ENCODE measurements at regions not wholly inside any gene's neighbourhood (a gene's known extent, or its start where the extent isn't known, plus 50 kb on each side); places are given as distances from the start of the nearest gene placed in this dataset.
A peak's percentile ranks its signal among the peaks of the same experiment; 100 is the strongest.

DNA sequence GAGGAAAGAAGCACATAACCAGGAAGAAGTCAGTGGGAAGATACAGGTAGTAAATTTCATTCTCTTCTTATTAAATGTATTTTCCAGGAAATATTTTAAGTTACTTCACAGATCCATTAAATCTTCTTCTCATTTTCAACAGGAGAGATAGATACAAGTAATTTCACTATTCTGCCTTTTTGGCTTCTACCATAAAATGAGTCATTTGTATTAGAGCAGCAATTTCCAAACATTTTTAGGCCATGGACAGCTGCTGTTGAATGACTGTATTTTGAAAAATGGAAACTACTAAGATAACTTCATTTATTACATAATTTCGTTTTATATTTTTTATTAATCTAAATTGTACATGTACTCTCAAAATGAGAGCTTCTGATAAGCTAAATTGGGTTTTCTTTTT, 809.6 kb upstream of the API5 start:
- no peak for DNase-seq (ENCODE audit: low read depth)
- no peak overlapping the region for H3K4me3 ChIP-seq (ENCODE audit: low read depth, low read length)

DNA sequence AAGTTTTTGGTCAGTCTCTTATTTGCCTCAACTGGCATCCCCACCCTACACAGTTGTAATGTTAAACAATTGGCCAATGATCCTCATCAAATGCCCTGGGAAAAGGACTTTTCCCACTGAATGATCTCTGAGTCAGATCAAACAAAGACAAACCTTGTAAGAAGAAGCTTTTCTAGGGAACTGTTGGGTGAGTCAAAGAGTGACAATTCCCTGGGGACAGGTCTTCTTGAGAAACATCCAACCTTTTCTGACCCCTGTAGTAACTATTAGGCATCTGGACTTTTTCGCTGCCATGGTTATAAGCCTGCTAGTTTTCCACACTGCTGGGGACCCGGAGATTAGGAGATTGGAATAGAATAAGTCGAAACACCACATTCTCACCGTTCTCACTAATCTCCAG, 789.8 kb upstream of the API5 start:
- DNase-seq (ENCODE audit: low read depth): peak; percentile 70
- H3K4me3 ChIP-seq (ENCODE audit: low read depth, low read length): no peak overlapping the region

DNA sequence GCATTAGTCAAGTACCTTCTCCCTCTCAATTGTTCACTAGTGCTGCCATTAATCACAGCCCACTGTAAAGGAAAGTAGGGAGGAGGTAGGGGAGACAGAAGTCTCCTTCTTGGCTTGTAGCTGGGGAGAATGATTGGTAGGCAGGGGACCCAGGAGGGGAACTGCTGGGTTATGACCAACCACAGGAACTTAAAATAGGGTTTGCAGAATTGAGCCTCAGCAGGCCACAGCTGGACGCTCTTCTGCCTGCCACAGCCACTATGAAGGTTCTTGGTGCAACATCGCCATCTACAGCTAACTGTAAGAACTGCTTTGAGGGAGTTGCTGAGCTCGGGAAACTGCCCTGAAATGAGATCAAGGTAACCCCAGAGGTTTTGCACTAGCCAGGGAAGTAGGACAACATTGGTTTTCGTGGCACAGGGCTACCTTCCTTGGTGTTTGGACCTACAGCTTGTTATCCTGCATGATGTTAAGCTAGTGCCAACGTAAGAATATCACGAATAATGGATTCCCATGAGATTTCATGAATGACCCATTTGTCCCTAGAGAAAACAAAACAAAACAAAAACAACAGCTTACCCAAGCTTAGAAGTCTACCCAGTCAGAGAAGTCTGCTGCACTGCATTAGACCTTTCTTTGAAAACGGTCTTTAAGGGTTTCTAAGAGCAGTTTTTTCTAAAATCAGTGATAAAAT, 787.1 kb upstream of the API5 start:
- no peak overlapping the region for H3K4me3 ChIP-seq (ENCODE audit: low read depth, low read length)
- DNase-seq (ENCODE audit: low read depth): peak; percentile 17

DNA sequence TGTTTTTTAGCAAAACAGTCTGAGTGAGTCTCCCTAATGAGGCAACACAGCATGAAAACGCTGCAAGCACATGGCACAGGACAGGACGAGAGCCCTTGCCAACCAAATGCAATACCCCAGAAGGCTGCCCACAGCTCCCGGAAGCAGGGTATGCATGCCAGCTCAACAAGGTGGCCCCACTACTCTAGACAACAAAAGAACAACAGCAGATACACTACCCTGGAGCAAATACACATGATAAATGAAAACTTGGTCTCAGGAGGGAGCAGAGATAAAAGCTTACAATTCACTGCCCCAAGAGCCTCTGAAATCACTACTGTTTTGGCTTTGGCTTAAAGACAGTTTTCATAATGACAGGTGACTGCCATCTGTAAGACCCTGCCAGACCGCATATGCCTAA, 785.4 kb upstream of the API5 start:
- H3K4me3 ChIP-seq (ENCODE audit: low read depth, low read length): no peak overlapping the region
- DNase-seq (ENCODE audit: low read depth): no peak

DNA sequence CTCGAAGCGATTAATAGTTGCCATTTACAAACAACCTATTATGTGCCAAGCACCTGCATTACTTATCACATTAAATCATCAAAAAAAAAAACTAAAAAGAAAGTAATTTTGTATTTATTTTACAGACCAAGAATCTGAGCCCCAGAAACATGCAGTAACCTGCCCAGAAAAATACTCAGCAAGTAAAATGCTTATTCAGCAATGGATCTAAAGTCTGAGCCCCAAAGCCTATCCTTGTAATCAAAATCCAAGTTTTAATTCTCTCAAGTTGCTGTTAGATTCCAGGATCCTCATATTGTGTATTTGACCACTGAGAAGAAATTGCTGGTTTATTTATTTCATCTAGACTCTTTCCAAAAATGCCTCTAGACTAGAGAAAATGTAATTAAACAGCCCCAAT, 783.3 kb upstream of the API5 start:
- no peak overlapping the region for H3K4me3 ChIP-seq (ENCODE audit: low read depth, low read length)
- no peak for DNase-seq (ENCODE audit: low read depth)

DNA sequence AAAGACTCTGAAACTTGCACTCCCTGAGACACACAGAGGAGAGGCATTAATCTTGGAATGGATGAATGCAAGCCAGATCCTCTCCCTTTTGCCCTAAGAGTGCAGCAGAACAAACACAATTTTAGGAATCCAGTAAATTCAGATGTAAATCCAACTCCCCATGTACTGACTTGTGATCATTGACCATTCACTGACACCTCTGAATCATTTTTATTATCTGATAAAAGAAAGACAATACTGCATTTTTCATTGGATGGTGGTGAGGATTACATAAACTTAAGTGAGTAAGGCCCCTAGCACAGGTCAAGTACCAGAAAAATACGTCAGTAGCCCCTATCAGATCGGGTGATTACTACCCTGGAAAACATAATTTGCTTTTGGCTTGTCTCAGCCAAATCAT, 782.9 kb upstream of the API5 start:
- DNase-seq (ENCODE audit: low read depth): no peak
- no peak overlapping the region for H3K4me3 ChIP-seq (ENCODE audit: low read depth, low read length)

DNA sequence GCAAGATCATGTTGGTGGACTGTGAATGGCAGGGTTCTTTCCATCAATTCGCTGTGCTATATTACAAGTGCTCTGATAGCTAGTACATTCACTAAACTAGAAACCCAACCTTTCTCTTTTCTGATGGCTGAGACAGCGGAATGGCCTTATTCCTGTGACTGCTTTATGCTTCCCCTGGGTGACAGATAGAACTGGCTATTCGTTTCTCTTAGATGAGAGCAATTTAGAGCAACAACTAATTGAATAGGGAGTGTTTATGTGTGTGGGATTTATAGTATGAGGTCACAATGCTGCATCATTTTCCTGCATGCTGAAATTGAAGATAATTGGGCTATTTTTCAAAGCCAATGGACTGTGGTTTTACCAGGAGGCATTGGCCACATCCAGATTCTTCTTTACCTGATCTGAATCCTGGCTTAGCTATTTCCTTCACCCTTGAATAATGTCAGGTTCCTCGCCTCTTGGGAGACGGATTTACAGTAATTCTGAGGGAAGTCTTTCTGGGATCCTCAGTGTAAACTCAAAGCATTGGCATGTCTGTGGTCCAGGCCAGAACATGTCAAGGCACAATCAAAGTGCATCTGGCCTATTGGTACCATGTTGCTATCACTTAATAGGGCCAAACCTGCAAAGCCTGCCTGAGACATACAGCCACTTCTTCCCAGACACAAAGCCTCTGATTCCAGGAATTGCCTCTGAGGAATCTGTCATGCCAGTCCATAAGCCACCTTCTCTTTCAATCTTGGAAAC, 775.0 kb upstream of the API5 start:
- H3K4me3 ChIP-seq (ENCODE audit: low read depth, low read length): no peak overlapping the region
- DNase-seq (ENCODE audit: low read depth): no peak

DNA sequence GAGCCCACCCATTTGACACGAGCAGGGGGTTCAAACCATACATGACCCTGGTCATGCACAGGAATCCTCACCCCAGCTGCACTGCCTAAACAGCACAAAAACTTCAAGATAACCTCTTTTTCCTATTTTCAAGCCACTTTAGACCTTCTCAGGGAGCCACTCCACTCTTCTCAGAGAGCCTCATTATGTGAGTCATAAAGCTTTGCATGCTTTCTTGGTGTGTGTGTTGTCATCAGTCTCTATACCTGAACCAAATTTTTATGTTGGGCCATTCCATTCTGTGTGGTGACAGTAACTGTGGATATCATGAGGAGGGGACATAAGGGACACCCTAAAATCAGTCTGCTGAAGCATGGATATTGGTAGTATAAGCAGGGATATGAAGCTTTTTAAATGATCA, 769.5 kb upstream of the API5 start:
- H3K4me3 ChIP-seq (ENCODE audit: low read depth, low read length): no peak overlapping the region
- no peak for DNase-seq (ENCODE audit: low read depth)

DNA sequence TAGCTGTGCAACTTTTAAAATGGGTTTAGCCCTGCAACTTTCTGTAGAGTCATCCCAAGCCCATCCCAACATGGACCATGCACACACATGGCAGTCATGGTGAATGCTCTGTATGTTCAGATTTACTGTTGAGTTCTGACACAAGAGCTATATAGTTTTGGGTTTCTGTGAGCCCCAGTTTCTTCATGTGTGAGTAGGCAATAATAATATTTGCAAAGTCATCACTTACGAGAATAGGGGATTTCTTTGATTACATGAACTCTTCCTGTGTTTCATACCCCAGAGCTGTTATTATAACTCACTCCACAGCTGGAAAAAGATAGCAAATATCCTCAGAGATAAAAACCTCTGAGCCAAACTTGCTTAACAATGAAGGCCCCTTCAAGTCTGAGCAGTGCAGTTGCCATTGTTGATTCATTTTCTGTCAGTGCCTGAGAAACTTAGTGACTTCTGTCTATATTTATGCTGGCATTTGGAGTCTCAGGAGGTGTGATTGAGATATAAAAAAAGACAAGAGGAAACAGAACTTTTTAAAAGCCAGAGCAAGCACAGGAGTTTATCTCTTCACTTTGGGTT, 767.9 kb upstream of the API5 start:
- no peak for DNase-seq (ENCODE audit: low read depth)

DNA sequence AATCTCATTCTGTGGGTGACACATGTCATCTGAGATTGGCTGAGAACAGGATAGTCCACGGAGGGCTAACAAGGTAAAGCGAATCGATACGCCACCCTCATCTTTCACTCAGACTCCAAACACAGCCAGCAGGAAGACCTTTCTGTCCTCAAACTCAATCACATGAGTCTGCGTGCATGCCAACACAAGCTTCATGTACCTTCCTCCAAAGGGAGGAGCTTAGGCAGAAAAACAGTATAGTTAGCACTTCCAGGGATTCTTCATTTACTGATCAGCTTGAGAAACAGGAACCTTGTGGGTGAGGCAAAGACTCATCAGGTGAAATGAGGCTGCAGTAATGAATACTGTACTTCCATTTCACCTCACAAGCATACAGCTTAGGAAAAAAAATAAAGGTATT, 767.1 kb upstream of the API5 start:
- H3K4me3 ChIP-seq (ENCODE audit: low read depth, low read length): no peak overlapping the region
- DNase-seq (ENCODE audit: low read depth): no peak

More for the DNA sequence above, 767.9 kb upstream of the API5 start:
- no peak overlapping the region for H3K4me3 ChIP-seq (ENCODE audit: low read depth, low read length)

DNA sequence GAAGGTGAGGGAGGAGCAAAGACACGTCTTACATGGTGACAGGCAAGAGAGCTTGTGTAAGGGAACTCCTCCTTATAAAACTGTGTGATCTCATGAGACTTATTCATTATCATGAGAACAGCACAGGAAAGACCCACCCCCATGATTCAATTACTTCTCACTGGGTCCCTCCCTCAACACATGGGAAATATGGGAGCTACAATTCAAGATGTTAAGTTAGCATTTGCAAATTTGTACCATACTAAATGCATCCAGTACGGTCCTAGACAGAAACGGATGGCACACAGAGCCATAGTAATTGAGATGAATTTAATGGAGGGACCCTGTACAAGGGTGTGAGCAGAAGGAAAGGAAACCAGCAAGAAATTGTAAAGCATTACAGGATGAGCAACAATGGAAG, 765.8 kb upstream of the API5 start:
- H3K4me3 ChIP-seq (ENCODE audit: low read depth, low read length): no peak overlapping the region
- no peak for DNase-seq (ENCODE audit: low read depth)

DNA sequence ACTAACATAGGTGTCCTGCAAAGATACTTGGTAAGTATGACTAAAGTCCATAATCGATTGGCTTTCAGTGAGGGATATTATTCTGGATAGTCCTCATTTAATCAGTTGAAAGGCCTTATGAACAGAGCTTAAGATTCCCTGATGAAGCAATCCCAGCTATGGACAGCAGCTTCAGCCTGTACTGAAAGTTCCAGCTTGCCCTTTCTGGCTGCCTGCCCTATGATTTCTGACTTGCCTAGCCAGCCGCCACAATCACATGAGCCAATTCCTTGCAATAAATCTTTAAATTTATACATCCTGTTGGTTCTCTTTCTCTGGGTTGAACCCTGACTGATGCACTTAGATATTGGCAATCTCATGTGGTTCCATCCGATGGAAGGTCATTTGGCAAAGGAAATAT, 759.0 kb upstream of the API5 start:
- DNase-seq (ENCODE audit: low read depth): no peak
- no peak overlapping the region for H3K4me3 ChIP-seq (ENCODE audit: low read depth, low read length)

DNA sequence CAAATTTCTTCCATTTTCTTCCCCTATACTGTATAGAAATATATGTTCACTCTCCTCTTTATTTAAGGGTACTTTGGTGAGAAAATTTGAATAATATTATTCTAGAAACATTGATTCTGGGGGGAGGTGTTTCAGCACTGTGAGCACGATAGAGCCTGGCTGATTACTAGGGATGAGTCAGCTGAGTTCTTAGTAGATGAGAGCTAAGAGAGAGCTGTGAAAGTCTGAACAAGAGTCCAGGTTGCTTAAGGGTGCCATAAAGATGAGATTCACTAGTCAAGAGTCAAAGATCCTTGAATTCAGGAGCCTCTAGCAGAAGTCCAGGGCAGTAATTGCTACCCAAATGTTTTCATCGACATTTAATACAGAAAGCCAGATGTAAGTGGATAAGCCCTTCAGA, 756.6 kb upstream of the API5 start:
- no peak overlapping the region for H3K4me3 ChIP-seq (ENCODE audit: low read depth, low read length)
- no peak for DNase-seq (ENCODE audit: low read depth)

DNA sequence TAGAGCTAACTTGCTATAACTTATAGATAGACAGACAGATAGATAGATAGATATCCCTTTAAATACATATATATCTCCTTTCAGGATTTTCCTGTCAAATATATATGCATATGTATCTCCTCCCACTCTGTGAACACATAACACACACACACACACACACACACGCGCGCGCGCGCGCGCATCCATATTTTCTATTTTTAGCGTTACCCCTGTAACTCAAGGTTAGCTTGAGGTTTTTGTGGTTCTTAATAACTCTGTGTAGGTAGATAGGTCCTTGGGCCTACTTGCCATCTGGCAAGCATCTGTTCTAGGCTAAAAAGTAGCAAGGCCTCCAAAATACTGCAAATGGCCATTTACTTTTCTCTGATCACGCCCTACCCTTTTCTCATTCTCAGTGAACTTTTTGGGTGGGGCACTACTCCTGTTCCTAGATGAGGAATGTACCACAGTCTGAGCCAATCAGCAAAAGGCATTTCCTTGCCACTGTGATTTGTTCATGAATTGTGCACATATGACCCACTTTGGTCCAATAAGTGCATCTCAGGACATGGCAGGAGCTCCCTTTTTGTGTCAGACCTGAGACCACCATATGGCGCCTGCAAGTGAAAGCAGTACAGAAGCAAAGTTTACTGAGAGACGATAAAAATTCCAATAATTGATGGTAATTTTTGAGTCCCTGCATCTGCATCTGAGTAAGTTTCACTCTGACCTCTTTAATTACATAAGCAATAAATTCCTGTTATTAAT, 740.5 kb upstream of the API5 start:
- no peak overlapping the region for H3K4me3 ChIP-seq (ENCODE audit: low read depth, low read length)
- DNase-seq (ENCODE audit: low read depth): no peak

DNA sequence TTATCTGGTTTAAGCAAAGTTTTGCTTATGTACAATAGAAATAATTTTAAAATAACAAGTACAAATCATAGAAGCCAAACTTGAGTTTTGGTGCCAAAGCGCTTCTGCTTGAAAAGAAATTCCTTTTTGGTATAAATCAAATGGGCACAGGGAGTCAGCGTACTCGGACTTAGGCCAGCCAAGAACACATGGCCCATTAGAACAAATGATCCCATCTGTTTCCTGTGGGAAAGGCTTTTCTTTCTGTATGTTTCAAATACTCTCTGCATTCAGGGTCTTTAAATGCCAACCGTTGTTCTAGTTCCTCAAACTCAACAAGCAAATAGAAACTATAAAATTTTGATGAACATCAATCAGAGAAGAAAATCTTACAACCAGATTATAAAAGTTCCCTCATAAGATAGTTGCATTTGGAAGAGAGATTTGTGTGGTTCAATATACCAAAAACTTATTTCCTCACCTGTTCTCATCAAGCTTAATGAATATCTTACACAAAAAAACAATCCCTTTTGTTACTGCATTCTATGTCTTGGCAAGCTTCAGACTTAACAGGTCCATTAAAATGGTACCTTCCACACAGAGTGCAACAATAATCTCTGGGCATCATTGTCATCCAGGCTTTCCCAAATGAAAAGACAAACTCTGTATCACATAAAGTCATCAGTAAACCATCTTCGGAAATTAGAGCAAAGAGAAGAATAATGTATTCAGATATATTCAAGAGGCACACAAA, 739.8 kb upstream of the API5 start:
- DNase-seq (ENCODE audit: low read depth): no peak
- H3K4me3 ChIP-seq (ENCODE audit: low read depth, low read length): no peak overlapping the region

DNA sequence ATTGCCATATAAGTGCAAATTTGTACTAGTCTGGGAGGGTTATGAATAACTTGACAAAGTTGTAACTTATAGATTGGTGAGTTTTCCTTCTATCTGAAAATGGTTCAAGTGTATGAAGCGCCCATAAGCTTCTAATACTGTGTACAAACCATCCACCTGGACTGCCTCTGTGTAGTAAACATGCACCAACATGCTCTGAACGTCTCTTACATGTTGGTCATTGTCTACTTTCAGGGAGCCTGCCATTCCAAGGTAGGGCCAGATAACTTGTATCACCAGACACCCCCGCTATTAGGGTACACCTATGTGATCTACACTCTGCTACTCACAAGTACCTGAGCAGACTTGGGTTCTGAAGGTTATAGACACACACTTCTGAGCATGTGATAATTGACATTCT, 735.5 kb upstream of the API5 start:
- no peak for DNase-seq (ENCODE audit: low read depth)
- H3K4me3 ChIP-seq (ENCODE audit: low read depth, low read length): no peak overlapping the region

DNA sequence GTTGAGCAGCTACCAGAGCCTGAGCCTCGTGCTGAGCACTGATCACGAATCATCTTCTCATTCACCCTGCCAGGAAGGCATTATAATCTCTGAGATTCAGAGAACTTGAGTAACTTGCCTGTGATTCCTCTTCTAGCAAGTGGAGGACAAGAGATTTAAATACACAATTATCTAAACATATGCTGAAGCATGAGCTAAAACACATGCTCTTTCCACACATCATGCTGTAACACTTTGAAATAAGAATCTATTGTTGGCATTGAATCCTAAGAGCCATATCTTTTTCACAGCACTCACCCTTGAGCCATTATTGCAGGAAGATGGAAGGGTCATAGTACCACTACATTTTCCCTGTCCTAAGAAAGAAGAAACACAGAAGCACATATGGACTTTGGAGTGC, 722.5 kb upstream of the API5 start:
- DNase-seq (ENCODE audit: low read depth): no peak
- no peak overlapping the region for H3K4me3 ChIP-seq (ENCODE audit: low read depth, low read length)

DNA sequence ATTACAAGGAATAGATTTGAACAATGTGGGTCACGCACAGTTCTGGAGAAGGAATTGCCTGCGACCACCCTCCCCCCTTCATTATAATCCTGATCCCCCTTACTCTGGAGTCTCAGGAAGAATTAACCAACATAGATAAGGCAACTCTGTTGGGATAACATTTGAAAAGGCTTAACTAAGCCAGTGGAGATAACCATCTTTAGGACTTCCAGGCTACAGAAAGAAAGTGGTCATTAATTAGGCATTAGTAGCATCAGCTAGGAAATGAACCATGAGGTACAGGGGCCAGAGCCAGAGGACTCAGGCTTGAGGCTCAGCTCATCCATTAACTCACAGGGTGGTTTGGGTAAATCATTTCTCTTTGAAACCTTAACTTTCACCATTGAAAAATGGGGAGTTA, 720.0 kb upstream of the API5 start:
- DNase-seq (ENCODE audit: low read depth): no peak
- H3K4me3 ChIP-seq (ENCODE audit: low read depth, low read length): no peak overlapping the region

DNA sequence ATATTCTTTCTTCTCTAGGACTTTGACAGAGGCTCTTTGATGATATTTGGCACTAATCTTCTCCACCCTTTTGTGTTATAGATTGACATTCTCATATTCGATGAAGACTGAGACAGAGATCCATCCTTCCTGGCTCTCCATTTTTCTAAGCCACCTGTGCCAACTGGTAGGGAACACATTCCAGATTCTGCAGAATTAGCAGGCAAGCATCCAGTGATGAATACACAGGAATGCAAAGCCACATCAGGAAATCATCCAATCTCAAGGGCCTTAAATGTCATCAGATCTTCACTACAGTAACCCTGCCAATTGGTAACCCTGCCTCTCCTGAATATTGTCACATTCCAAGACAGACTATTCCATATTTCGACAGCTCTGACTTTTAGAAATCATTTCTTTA, 718.4 kb upstream of the API5 start:
- no peak overlapping the region for H3K4me3 ChIP-seq (ENCODE audit: low read depth, low read length)
- no peak for DNase-seq (ENCODE audit: low read depth)

DNA sequence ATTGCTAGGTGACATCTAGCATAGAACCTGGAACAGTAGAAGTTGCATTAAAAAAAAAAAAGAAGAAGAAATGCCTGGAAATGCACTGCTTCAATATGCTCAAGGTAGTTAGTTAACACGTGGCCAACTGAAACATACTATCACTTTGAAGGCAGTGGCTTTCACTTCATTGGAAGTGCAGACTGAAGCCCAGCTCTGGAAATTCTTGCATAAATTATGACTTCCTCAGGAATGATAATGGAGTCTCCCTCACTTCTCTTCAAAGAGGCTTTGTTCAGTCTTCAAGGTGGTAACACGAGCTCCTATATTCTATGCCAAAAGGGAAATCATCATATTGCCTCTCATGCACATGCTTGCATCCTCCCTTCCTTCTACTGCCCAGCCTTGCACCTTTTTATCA, 715.9 kb upstream of the API5 start:
- no peak for DNase-seq (ENCODE audit: low read depth)
- H3K4me3 ChIP-seq (ENCODE audit: low read depth, low read length): no peak overlapping the region
